ENCODE measurements at regions not wholly inside any gene's neighbourhood (a gene's known extent, or its start where the extent isn't known, plus 50 kb on each side); places are given as distances from the start of the nearest gene placed in this dataset.

- Histone ChIP-seq H3K4me1 (ENCODE audit: insufficient read depth, low read length, poor library complexity, severe bottlenecking) (no peaks in the 10 kb centered on the region), H3K4me3 (ENCODE audit: low read depth, low read length, poor library complexity, severe bottlenecking) (no peak overlapping the region), H3K79me2 (ENCODE audit: insufficient read depth, low read depth, low read length) (no peaks in the 10 kb centered on the region), H3K36me3 (ENCODE audit: insufficient read depth, low read length) (no peaks in the 10 kb centered on the region), H2AFZ (ENCODE audit: low read length) (no peak overlapping the region), H3K4me2 (ENCODE audit: low read length) (no peak overlapping the region), H3K27ac (ENCODE audit: low read depth, low read length, poor library complexity, severe bottlenecking) (no peak overlapping the region), H3K9me3 (ENCODE audit: low read length) (no peaks in the 10 kb centered on the region), H3K9me2 (ENCODE audit: insufficient read depth, low read length) (no peaks in the 10 kb centered on the region), H4K20me1 (ENCODE audit: insufficient read depth, low read length) (no peaks in the 10 kb centered on the region)
- DNase-seq (ENCODE audit: low spot score): no peak
- BruUV-seq (replicated peaks): no TSS peak
- CTCF ChIA-PET (ENCODE audit: unreplicated experiment): no interaction called here
- TF ChIP-seq EZH2phosphoT487 (IDR thresholded peaks at IDR 0.05; ENCODE audit: borderline replicate concordance, low read depth, low read length): no peak
- POLR2A ChIA-PET: interaction anchor here (0.6 to 0.7 kb wide), 5 partner anchors 13 to 943 kb away, joined by 3 to 8 read pairs (median 4); no protein-coding TSS in a partner anchor
- intact Hi-C loops (cut with micrococcal nuclease; ENCODE audit: unreplicated experiment): no loop called here
These were observed 81.5 kb upstream of the DHX40 start for GRCh38 chr17:59483860-59484259.

GRCh38 chr17:59485015-59485414 is 80.4 kb upstream of the DHX40 start:
- Histone ChIP-seq H3K4me2 (ENCODE audit: low read length) (no peak overlapping the region), H3K36me3 (ENCODE audit: insufficient read depth, low read length) (no peaks in the 10 kb centered on the region), H3K9me2 (ENCODE audit: insufficient read depth, low read length) (no peaks in the 10 kb centered on the region), H3K4me1 (ENCODE audit: insufficient read depth, low read length, poor library complexity, severe bottlenecking) (no peaks in the 10 kb centered on the region), H3K4me3 (ENCODE audit: low read depth, low read length, poor library complexity, severe bottlenecking) (no peak overlapping the region), H4K20me1 (ENCODE audit: insufficient read depth, low read length) (no peaks in the 10 kb centered on the region), H2AFZ (ENCODE audit: low read length) (no peak overlapping the region), H3K9me3 (ENCODE audit: low read length) (no peaks in the 10 kb centered on the region), H3K27ac (ENCODE audit: low read depth, low read length, poor library complexity, severe bottlenecking) (no peak overlapping the region), H3K79me2 (ENCODE audit: insufficient read depth, low read depth, low read length) (no peaks in the 10 kb centered on the region)
- no TSS peak for BruUV-seq (replicated peaks)
- no peak for DNase-seq (ENCODE audit: low spot score)
- CTCF ChIA-PET (ENCODE audit: unreplicated experiment): no interaction called here
- POLR2A ChIA-PET: interaction anchor here (0.7 kb wide), 1 partner anchor 1025 kb away, joined by 5 read pairs; no protein-coding TSS in a partner anchor
- intact Hi-C loops (cut with micrococcal nuclease; ENCODE audit: unreplicated experiment): no loop called here
- TF ChIP-seq EZH2phosphoT487 (IDR thresholded peaks at IDR 0.05; ENCODE audit: borderline replicate concordance, low read depth, low read length): no peak
- TF ChIP-seq CTCF (conservative IDR thresholded peaks at IDR 0.05; ENCODE audit: low read length): no peak

GRCh38 chr17:59485946-59486345 is 79.5 kb upstream of the DHX40 start:
- no peaks in the 10 kb centered on the region for H3K79me2 ChIP-seq (ENCODE audit: insufficient read depth, low read depth, low read length)
- ChIA-PET CTCF (ENCODE audit: unreplicated experiment) (no interaction called here), POLR2A (interaction anchor here (0.6 kb wide), 2 partner anchors 48 to 1266 kb away, joined by 3 read pairs; no protein-coding TSS in a partner anchor)
- TF ChIP-seq CTCF (conservative IDR thresholded peaks at IDR 0.05; ENCODE audit: low read length): no peak
- TF ChIP-seq EZH2phosphoT487 (IDR thresholded peaks at IDR 0.05; ENCODE audit: borderline replicate concordance, low read depth, low read length): no peak
- no peaks in the 10 kb centered on the region for H4K20me1 ChIP-seq (ENCODE audit: insufficient read depth, low read length)
- DNase-seq (ENCODE audit: low spot score): no peak
- H3K9me2 ChIP-seq (ENCODE audit: insufficient read depth, low read length): no peaks in the 10 kb centered on the region
- no peak overlapping the region for H2AFZ ChIP-seq (ENCODE audit: low read length)
- H3K36me3 ChIP-seq (ENCODE audit: insufficient read depth, low read length): no peaks in the 10 kb centered on the region
- H3K4me1 ChIP-seq (ENCODE audit: insufficient read depth, low read length, poor library complexity, severe bottlenecking): no peaks in the 10 kb centered on the region
- no peak overlapping the region for H3K27ac ChIP-seq (ENCODE audit: low read depth, low read length, poor library complexity, severe bottlenecking)
- intact Hi-C loops (cut with micrococcal nuclease; ENCODE audit: unreplicated experiment): no loop called here
- no TSS peak for BruUV-seq (replicated peaks)
- H3K4me3 ChIP-seq (ENCODE audit: low read depth, low read length, poor library complexity, severe bottlenecking): no peak overlapping the region
- H3K4me2 ChIP-seq (ENCODE audit: low read length): no peak overlapping the region
- H3K9me3 ChIP-seq (ENCODE audit: low read length): no peaks in the 10 kb centered on the region
